ENCODE measurements at regions not wholly inside any gene's neighbourhood (a gene's known extent, or its start where the extent isn't known, plus 50 kb on each side); places are given as distances from the start of the nearest gene placed in this dataset. TPM values are rescaled to one million over a fixed set of nuclear protein-coding genes. Genes with fewer than 3 reads are reported as not detected.

DNA sequence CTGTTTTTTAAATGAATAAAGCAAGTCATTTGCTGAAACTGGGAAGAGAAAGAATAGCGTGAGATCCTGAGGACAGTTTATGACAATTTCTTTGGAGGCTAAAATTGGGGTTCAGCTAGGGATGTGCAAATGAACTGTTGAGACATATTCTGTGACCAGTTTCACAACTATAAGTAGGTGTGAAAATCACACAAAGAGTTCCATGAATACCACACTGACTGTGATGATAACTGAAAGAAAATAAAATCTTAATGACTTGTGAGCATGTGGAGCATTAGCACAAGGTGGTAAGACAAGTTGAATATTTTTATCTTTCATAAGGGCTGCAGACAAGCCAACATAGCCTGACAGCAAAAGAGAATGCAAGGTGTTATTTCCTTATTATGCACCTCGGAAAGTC is 61.1 kb upstream of the PDGFD start:
- Mint-ChIP-seq H3K36me3 (no peaks in the 10 kb centered on the region), H3K4me3 (no peak overlapping the region), H3K27ac (no peak overlapping the region), H3K27me3 (no peaks in the 10 kb centered on the region), H3K4me1 (no peaks in the 10 kb centered on the region), H3K9me3 (peaks cover 2% of the 10 kb centered on the region)
- no peak for ATAC-seq (ENCODE audit: low read depth)
- no peak for DNase-seq
- POLR2A ChIA-PET = no interaction called here

- POLR2A ChIA-PET = no interaction called here
- H3K4me3 Mint-ChIP-seq = no peak overlapping the region
- H3K36me3 Mint-ChIP-seq = no peaks in the 10 kb centered on the region
- ATAC-seq (ENCODE audit: low read depth) (no peak), DNase-seq (no peak)
- peaks cover 2% of the 10 kb centered on the region for H3K9me3 Mint-ChIP-seq
- H3K27ac Mint-ChIP-seq = no peak overlapping the region
- no peaks in the 10 kb centered on the region for H3K27me3 Mint-ChIP-seq
- H3K4me1 Mint-ChIP-seq = no peaks in the 10 kb centered on the region
Measured at GRCh38 chr11:104222464-104222863, 58.5 kb upstream of the PDGFD start.

GRCh38 chr11:104221455-104221854 is 57.5 kb upstream of the PDGFD start:
- peaks cover 4% of the 10 kb centered on the region for H3K9me3 Mint-ChIP-seq
- H3K27me3 Mint-ChIP-seq = no peaks in the 10 kb centered on the region
- H3K27ac Mint-ChIP-seq = no peak overlapping the region
- H3K4me3 Mint-ChIP-seq = no peak overlapping the region
- POLR2A ChIA-PET = no interaction called here
- DNase-seq = no peak
- no peaks in the 10 kb centered on the region for H3K4me1 Mint-ChIP-seq
- no peaks in the 10 kb centered on the region for H3K36me3 Mint-ChIP-seq
- no peak for ATAC-seq (ENCODE audit: low read depth)

DNA sequence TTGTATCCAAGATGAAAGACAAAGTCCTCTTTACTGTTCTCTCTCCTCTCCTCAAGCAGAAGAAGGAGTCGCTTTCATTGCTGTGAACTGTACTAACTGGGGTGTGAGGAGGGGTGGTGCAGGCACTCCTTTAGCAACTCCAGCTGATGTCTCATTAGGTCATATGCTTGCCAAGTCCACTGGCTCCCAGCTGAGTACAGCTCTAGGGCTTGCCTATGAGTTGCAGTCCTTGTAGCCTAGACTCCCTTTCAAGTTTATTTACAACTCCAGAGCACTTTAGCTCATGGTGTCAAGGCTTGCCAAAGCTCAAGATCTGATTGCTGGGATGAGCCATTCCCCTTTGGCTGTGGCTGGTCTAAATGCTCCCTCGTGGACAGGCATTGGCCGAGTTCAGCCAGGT is 55.1 kb upstream of the PDGFD start:
- no peak overlapping the region for H3K27ac Mint-ChIP-seq
- no peak for ATAC-seq (ENCODE audit: low read depth)
- POLR2A ChIA-PET = no interaction called here

GRCh38 chr11:104214517-104214916 is 50.6 kb upstream of the PDGFD start:
- Mint-ChIP-seq H3K27ac (no peak overlapping the region), H3K36me3 (no peaks in the 10 kb centered on the region), H3K4me3 (no peak overlapping the region), H3K27me3 (no peaks in the 10 kb centered on the region), H3K9me3 (peaks cover 2% of the 10 kb centered on the region), H3K4me1 (no peaks in the 10 kb centered on the region)
- DNase-seq = no peak
- no peak for ATAC-seq (ENCODE audit: low read depth)
- POLR2A ChIA-PET = no interaction called here

More for the DNA sequence above, 55.1 kb upstream of the PDGFD start:
- H3K4me1 Mint-ChIP-seq = no peaks in the 10 kb centered on the region
- peaks cover 4% of the 10 kb centered on the region for H3K9me3 Mint-ChIP-seq
- no peaks in the 10 kb centered on the region for H3K27me3 Mint-ChIP-seq
- H3K36me3 Mint-ChIP-seq = no peaks in the 10 kb centered on the region
- no peak overlapping the region for H3K4me3 Mint-ChIP-seq
- DNase-seq = no peak

Small RNAs in the stretch of these regions (microRNA-seq; reads per million reads assigned to microRNA genes)
- gene MIR7641-1 = not detected
